Mucosa of descending colon (tissue), 3 donors: ENCODE measurements at regions not wholly inside any gene's neighbourhood (a gene's known extent, or its start where the extent isn't known, plus 50 kb on each side); places are given as distances from the start of the nearest gene placed in this dataset.

Source experiments
- ATAC-seq: fragments of 200-7000 bp; cut with Tn5 transposase; one replicate; pipeline ENCODE4 v1.9.1; 2020; ENCODE audit warnings: mild to moderate bottlenecking, moderate library complexity
- DNase-seq, 3 donors: peaks; one replicate each; pipeline ENCODE4 v3.0.0-alpha.2; 2020
- H3K36me3 ChIP-seq: fragments of 200-600 bp; one replicate; pipeline ENCODE4 v1.8.0; 2021; ENCODE audit warnings: low read depth, mild to moderate bottlenecking
- H3K4me1 ChIP-seq: fragments of 200-600 bp; one replicate; pipeline ENCODE4 v1.8.0; 2021; ENCODE audit warnings: low read depth, mild to moderate bottlenecking
- H3K4me3 ChIP-seq: fragments of 200-600 bp; one replicate; pipeline ENCODE4 v1.8.0; 2021; ENCODE audit warnings: mild to moderate bottlenecking
- H3K9me3 ChIP-seq: fragments of 200-600 bp; one replicate; pipeline ENCODE4 v1.8.0; 2021; ENCODE audit warnings: mild to moderate bottlenecking
- CTCF ChIP-seq: fragments of 200-600 bp; IDR thresholded peaks from one replicate; pipeline ENCODE4 v1.8.0; 2022; ENCODE audit warnings: antibody characterized with exemption, mild to moderate bottlenecking
- intact Hi-C, 2 donors: fragments of 100-400 bp; cut with DNase I in 1 of 2; cut with micrococcal nuclease in 1 of 2; formaldehyde crosslinking; loops; one replicate each; pipeline versions ENCODE4 v1.11.0 to v1.11.1; 2022; cut with DNase I, micrococcal nuclease
- donor health status: DM: no; HTN: no; CAD: no; lungs with moderate emphysema.
- donor health status: DM: no; HTN: no; CAD: no.
- donor health status: DM: no; HTN: yes; CAD: no.

DNA sequence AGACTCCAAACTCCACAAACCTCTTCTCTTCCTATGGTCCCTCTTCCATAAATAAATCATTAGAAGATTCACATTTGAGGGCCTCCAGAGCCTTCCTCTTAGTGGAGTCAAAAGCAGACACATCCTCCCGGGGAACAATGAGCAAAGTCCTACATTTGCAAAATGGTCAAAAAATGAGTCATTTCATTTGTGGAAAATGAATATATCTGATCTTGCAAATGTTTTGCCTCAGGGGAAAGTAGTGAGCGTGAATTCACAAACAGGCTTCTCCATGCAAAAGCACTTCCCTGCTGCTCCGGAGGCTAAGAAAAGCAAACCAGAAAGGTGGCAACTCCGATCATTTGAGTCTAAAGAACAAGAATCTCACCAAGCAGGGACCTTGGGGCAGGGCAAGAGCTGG is 86.7 kb upstream of the IQSEC1 start:
- ATAC-seq (no peak), DNase-seq (no peak)
- Histone ChIP-seq H3K9me3 (peaks cover 17% of the 10 kb centered on the region), H3K36me3 (no peaks in the 10 kb centered on the region), H3K4me1 (no peaks in the 10 kb centered on the region), H3K4me3 (no peak overlapping the region)
- no peak for TF ChIP-seq CTCF
- intact Hi-C loops = no loop called here

- Histone ChIP-seq H3K36me3 (no peaks in the 10 kb centered on the region), H3K4me1 (no peaks in the 10 kb centered on the region), H3K9me3 (peaks cover 18% of the 10 kb centered on the region), H3K4me3 (no peak overlapping the region)
- DNase-seq = no peak
- intact Hi-C loops = no loop called here
- ATAC-seq = no peak
- TF ChIP-seq CTCF = no peak
Observed at GRCh38 chr3:13158871-13159270, 85.6 kb upstream of the IQSEC1 start.

- Histone ChIP-seq H3K36me3 (no peaks in the 10 kb centered on the region), H3K9me3 (peaks cover 18% of the 10 kb centered on the region), H3K4me3 (no peak overlapping the region), H3K4me1 (no peaks in the 10 kb centered on the region)
- intact Hi-C loops = no loop called here
- no peak for DNase-seq
- no peak for ATAC-seq
- TF ChIP-seq CTCF = no peak
Observed at GRCh38 chr3:13158408-13158807, 85.2 kb upstream of the IQSEC1 start.

GRCh38 chr3:13157986-13158385 is 84.8 kb upstream of the IQSEC1 start:
- intact Hi-C loops = no loop called here
- Histone ChIP-seq H3K4me1 (no peaks in the 10 kb centered on the region), H3K36me3 (no peaks in the 10 kb centered on the region), H3K4me3 (no peak overlapping the region), H3K9me3 (peaks cover 18% of the 10 kb centered on the region)
- ATAC-seq = no peak
- TF ChIP-seq CTCF = no peak
- no peak for DNase-seq

DNA sequence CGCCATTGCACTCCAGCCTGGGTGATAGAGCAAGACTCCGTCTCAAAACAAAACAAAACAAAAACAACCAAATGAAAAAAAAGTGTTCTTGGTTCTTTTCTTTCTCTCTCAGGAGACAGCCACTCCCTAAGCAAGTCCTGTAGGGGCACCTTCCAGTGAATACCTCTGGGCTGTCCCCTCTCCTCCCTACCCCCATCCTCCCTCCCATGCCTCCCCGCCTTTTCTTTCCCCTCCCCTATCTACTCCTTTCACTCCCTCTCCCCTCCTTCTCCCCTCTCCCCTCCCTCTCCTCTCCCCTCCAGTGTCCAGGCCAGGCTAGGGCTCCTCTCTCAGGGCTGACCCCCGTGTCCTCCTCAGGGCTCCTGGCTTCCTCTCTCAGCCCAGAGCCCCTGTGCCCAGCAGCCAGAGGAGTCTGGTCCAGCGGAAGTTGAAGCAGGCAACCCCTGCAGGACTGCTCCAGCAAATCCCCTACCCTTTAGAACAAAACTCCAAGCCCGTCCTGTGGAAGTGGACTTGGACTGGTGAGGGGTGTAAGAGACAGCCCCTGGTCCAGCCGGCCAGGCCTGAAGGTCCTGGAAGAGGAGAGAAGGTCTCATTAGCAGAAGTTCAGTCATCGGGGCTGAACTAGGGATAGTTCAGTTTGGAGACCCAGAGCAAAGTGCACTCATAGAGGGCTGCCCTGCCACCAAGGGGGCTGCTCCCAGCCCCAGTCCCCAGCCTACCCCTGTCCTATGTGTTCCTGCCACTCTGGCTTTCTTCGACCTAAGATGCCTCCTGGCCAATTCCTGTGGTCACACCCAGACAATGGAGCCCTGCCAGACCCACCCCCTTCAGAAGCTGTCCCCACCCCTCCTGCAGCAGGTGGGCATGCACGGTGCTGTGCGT is 79.8 kb upstream of the IQSEC1 start:
- intact Hi-C loops = no loop called here
- ATAC-seq = no peak
- no peak for TF ChIP-seq CTCF
- no peak for DNase-seq
- no peak overlapping the region for H3K4me3 ChIP-seq
- H3K4me1 ChIP-seq = no peaks in the 10 kb centered on the region
- H3K36me3 ChIP-seq = no peaks in the 10 kb centered on the region
- H3K9me3 ChIP-seq = peaks cover 18% of the 10 kb centered on the region
